ENCODE measurements at regions not wholly inside any gene's neighbourhood (a gene's known extent, or its start where the extent isn't known, plus 50 kb on each side); places are given as distances from the start of the nearest gene placed in this dataset.

DNA sequence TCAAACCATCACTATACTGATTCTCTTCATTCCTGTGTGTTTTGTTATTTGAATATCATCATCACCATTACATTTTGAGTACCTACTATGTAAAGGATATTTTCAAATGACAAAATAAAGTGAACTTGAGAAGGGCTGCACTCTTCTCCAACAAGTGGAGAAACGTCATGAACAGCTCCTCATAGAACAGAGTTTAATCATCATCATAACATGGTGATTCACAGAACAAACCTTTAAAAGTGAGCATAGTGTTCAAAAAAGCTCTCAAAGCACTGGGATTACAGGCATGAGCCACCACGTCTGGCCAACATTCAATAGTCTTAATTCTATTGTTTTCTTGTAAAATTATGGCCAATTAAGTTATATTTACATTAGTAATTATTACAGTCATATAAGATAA lies 993.9 kb downstream of the PDHA2 start:
- Histone ChIP-seq H3K56ac (ENCODE audit: extremely low read depth, insufficient read depth, low read length) (no peak overlapping the region), H3K4ac (ENCODE audit: low read depth, low read length) (no peak overlapping the region), H3K4me1 (ENCODE audit: control insufficient read depth, insufficient read depth, low read length) (no peaks in the 10 kb centered on the region), H3K4me2 (ENCODE audit: low read depth, low read length) (no peak overlapping the region), H2BK15ac (ENCODE audit: low read depth, low read length) (no peak overlapping the region), H4K20me1 (ENCODE audit: insufficient read depth, low read length) (no peaks in the 10 kb centered on the region), H4K5ac (ENCODE audit: low read depth, low read length) (no peak overlapping the region), H3K23ac (ENCODE audit: low read depth, low read length) (no peak overlapping the region), H3K9me3 (ENCODE audit: control insufficient read depth, insufficient read depth, low read length) (0 out of 2 replicates have a peak, but pooled peaks cover under 1% of the 10 kb centered on the region), H3K27me3 (ENCODE audit: control insufficient read depth, insufficient read depth, low read length) (no peaks in the 10 kb centered on the region), H4K91ac (ENCODE audit: insufficient read depth, low read depth, low read length) (no peak overlapping the region), H3K14ac (replicated peaks; ENCODE audit: low read depth, low read length) (no peak overlapping the region), H2BK120ac (ENCODE audit: low read depth, low read length) (no peak overlapping the region), H3K79me1 (ENCODE audit: low read depth in 1 of 2, low read length in 2 of 2) (no peaks in the 10 kb centered on the region), H3K4me3 (ENCODE audit: insufficient read depth, low read depth, low read length) (no peak overlapping the region), H3K9ac (ENCODE audit: low read depth, low read length) (no peak overlapping the region), H2BK20ac (ENCODE audit: low read depth, low read length) (no peak overlapping the region), H3K36me3 (ENCODE audit: control insufficient read depth, insufficient read depth, low read length) (no peaks in the 10 kb centered on the region), H3K18ac (ENCODE audit: low read depth, low read length) (no peak overlapping the region), H3K27ac (ENCODE audit: insufficient read depth, low read length) (no peak overlapping the region), H3K9me1 (ENCODE audit: insufficient read depth, low read length) (no peaks in the 10 kb centered on the region), H2AK5ac (ENCODE audit: low read depth, low read length) (no peak overlapping the region), H2AK9ac (replicated peaks; ENCODE audit: low read depth, low read length, poor library complexity) (no peak overlapping the region), H2AFZ (replicated peaks; ENCODE audit: low read length, poor library complexity) (no peak overlapping the region), H2BK5ac (ENCODE audit: low read depth, low read length, poor library complexity, severe bottlenecking) (no peak overlapping the region), H4K8ac (ENCODE audit: low read depth in 2 of 2, low read length in 2 of 2) (no peak overlapping the region)
- CTCF ChIA-PET = no interaction called here
- DNase-seq = no peak
- BruUV-seq (replicated peaks) = no TSS peak
- intact Hi-C loops (cut with micrococcal nuclease) = no loop called here
- POLR2A ChIA-PET (ENCODE audit: unreplicated experiment) = no interaction called here
- in situ Hi-C loops (cut with MboI; ENCODE audit: low sequenced_read_pairs) = no loop called here
- 17% methylated on average over 1 of the region's 2 CpGs; no CpG with 5 or more reads in 1 of the 2 experiments for WGBS, 2 experiments (ENCODE audit: extremely low coverage in 2 of 2, insufficient read length in 1 of 2)
- TF ChIP-seq RAD21 (IDR thresholded peaks at IDR 0.05; ENCODE audit: low read length) (no peak), RFX5 (IDR thresholded peaks at IDR 0.05; ENCODE audit: low read depth, low read length) (no peak), BHLHE40 (IDR thresholded peaks at IDR 0.05; ENCODE audit: low read depth, low read length) (no peak), FOS (IDR thresholded peaks at IDR 0.05; ENCODE audit: low read depth, low read length) (no peak), MXI1 (IDR thresholded peaks at IDR 0.05; ENCODE audit: borderline replicate concordance, low read depth, low read length) (no peak), MAZ (IDR thresholded peaks at IDR 0.05; ENCODE audit: borderline replicate concordance, low read depth, low read length) (no peak), CHD1 (IDR thresholded peaks at IDR 0.05; ENCODE audit: low read depth, low read length) (no peak), RCOR1 (IDR thresholded peaks at IDR 0.05; ENCODE audit: insufficient replicate concordance, low read length) (no peak), MAFK (IDR thresholded peaks at IDR 0.05; ENCODE audit: low read depth, low read length) (no peak), POLR2A (IDR thresholded peaks at IDR 0.05; ENCODE audit: low read depth, low read length) (no peak), CEBPB (IDR thresholded peaks at IDR 0.05; ENCODE audit: low read depth, low read length) (no peak), SMC3 (IDR thresholded peaks at IDR 0.05; ENCODE audit: low read depth, low read length) (no peak)
- TF ChIP-seq, protein P1, sequence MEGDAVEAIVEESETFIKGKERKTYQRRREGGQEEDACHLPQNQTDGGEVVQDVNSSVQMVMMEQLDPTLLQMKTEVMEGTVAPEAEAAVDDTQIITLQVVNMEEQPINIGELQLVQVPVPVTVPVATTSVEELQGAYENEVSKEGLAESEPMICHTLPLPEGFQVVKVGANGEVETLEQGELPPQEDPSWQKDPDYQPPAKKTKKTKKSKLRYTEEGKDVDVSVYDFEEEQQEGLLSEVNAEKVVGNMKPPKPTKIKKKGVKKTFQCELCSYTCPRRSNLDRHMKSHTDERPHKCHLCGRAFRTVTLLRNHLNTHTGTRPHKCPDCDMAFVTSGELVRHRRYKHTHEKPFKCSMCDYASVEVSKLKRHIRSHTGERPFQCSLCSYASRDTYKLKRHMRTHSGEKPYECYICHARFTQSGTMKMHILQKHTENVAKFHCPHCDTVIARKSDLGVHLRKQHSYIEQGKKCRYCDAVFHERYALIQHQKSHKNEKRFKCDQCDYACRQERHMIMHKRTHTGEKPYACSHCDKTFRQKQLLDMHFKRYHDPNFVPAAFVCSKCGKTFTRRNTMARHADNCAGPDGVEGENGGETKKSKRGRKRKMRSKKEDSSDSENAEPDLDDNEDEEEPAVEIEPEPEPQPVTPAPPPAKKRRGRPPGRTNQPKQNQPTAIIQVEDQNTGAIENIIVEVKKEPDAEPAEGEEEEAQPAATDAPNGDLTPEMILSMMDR (conservative IDR thresholded peaks at IDR 0.05; ENCODE audit: low read depth, low read length) = no peak
- TF ChIP-seq, protein P2, sequence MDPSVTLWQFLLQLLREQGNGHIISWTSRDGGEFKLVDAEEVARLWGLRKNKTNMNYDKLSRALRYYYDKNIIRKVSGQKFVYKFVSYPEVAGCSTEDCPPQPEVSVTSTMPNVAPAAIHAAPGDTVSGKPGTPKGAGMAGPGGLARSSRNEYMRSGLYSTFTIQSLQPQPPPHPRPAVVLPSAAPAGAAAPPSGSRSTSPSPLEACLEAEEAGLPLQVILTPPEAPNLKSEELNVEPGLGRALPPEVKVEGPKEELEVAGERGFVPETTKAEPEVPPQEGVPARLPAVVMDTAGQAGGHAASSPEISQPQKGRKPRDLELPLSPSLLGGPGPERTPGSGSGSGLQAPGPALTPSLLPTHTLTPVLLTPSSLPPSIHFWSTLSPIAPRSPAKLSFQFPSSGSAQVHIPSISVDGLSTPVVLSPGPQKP (IDR thresholded peaks at IDR 0.05; ENCODE audit: borderline replicate concordance, low read depth, low read length) = no peak
- TF ChIP-seq, protein P3, sequence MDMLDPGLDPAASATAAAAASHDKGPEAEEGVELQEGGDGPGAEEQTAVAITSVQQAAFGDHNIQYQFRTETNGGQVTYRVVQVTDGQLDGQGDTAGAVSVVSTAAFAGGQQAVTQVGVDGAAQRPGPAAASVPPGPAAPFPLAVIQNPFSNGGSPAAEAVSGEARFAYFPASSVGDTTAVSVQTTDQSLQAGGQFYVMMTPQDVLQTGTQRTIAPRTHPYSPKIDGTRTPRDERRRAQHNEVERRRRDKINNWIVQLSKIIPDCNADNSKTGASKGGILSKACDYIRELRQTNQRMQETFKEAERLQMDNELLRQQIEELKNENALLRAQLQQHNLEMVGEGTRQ (IDR thresholded peaks at IDR 0.05; ENCODE audit: low read depth, low read length) = no peak
- no peak for ATAC-seq (ENCODE audit: low read depth)
- dilution Hi-C loops (cut with HindIII; ENCODE audit: low sequenced_read_pairs, unreplicated experiment) = no loop called here
